Activated T-helper 17 cell treated with anti-CD3 and anti-CD28 coated beads, Interleukin-2, amount 50 U/mL, for 72 hours (primary cell): ENCODE measurements at regions not wholly inside any gene's neighbourhood (a gene's known extent, or its start where the extent isn't known, plus 50 kb on each side); places are given as distances from the start of the nearest gene placed in this dataset.
"Not testable (repeated sequence)": the region's sequence is repeated elsewhere in the genome, so short reads cannot be mapped to it uniquely, and the experiment has no call there.

Experiments
- ATAC-seq: fragments of 150-1000 bp; cut with Tn5 transposase; replicated peaks from 2 replicates; pipeline ENCODE4 v1.10.0; 2021; ENCODE audit warnings: mild to moderate bottlenecking, moderate library complexity
- H3K27ac Mint-ChIP-seq: one replicate; pipeline ENCODE4 v1.8.0; 2022; ENCODE audit warnings: mixed read lengths
- H3K27me3 Mint-ChIP-seq: one replicate; pipeline ENCODE4 v1.8.0; 2022; ENCODE audit warnings: mixed read lengths
- H3K36me3 Mint-ChIP-seq: one replicate; pipeline ENCODE4 v1.8.0; 2022; ENCODE audit warnings: low read depth, mild to moderate bottlenecking, mixed read lengths
- H3K4me1 Mint-ChIP-seq: one replicate; pipeline ENCODE4 v1.8.0; 2022; ENCODE audit warnings: mixed read lengths
- H3K4me3 Mint-ChIP-seq: one replicate; pipeline ENCODE4 v1.8.0; 2022; ENCODE audit warnings: mild to moderate bottlenecking, mixed read lengths
- H3K9me3 Mint-ChIP-seq: one replicate; pipeline ENCODE4 v1.8.0; 2022; ENCODE audit warnings: mixed read lengths

- Mint-ChIP-seq H3K27ac (no peak overlapping the region), H3K4me3 (no peak overlapping the region), H3K27me3 (no peaks in the 10 kb centered on the region), H3K36me3 (no peaks in the 10 kb centered on the region), H3K9me3 (no peaks in the 10 kb centered on the region), H3K4me1 (no peaks in the 10 kb centered on the region)
- no peak for ATAC-seq
Observed at GRCh38 chr12:93006471-93007208, 77.5 kb upstream of the EEA1 start.

GRCh38 chr12:93007544-93007943 is 78.4 kb upstream of the EEA1 start:
- Mint-ChIP-seq H3K4me1 (no peaks in the 10 kb centered on the region), H3K27me3 (no peaks in the 10 kb centered on the region), H3K36me3 (no peaks in the 10 kb centered on the region), H3K9me3 (no peaks in the 10 kb centered on the region), H3K4me3 (no peak overlapping the region), H3K27ac (no peak overlapping the region)
- no peak for ATAC-seq

- Mint-ChIP-seq H3K4me3 (no peak overlapping the region), H3K9me3 (no peaks in the 10 kb centered on the region), H3K27me3 (no peaks in the 10 kb centered on the region), H3K4me1 (no peaks in the 10 kb centered on the region), H3K27ac (no peak overlapping the region), H3K36me3 (no peaks in the 10 kb centered on the region)
- ATAC-seq: peak; percentile 63
Observed at GRCh38 chr12:93008044-93008778, 79.1 kb upstream of the EEA1 start.

GRCh38 chr12:93008880-93009279 is 79.8 kb upstream of the EEA1 start:
- not testable (repeated sequence) for H3K9me3 Mint-ChIP-seq, H3K27ac Mint-ChIP-seq, ATAC-seq, H3K36me3 Mint-ChIP-seq, H3K27me3 Mint-ChIP-seq, H3K4me1 Mint-ChIP-seq, H3K4me3 Mint-ChIP-seq

- H3K27me3 Mint-ChIP-seq: no peaks in the 10 kb centered on the region
- no peaks in the 10 kb centered on the region for H3K4me1 Mint-ChIP-seq
- H3K36me3 Mint-ChIP-seq: no peaks in the 10 kb centered on the region
- no peak overlapping the region for H3K4me3 Mint-ChIP-seq
- no peak overlapping the region for H3K27ac Mint-ChIP-seq
- ATAC-seq: no peak
- no peaks in the 10 kb centered on the region for H3K9me3 Mint-ChIP-seq
Observed at GRCh38 chr12:93009533-93009932, 80.4 kb upstream of the EEA1 start.

GRCh38 chr12:93010461-93010860 is 81.4 kb upstream of the EEA1 start:
- Mint-ChIP-seq H3K4me1 (no peaks in the 10 kb centered on the region), H3K36me3 (no peaks in the 10 kb centered on the region), H3K27me3 (no peaks in the 10 kb centered on the region), H3K9me3 (no peaks in the 10 kb centered on the region), H3K27ac (no peak overlapping the region), H3K4me3 (no peak overlapping the region)
- no peak for ATAC-seq

- no peaks in the 10 kb centered on the region for H3K27me3 Mint-ChIP-seq
Observed at GRCh38 chr12:93011100-93011499, 82.0 kb upstream of the EEA1 start.

GRCh38 chr12:93015871-93016751 is 87.0 kb upstream of the EEA1 start:
- no peak for ATAC-seq
- no peaks in the 10 kb centered on the region for H3K4me1 Mint-ChIP-seq
- H3K36me3 Mint-ChIP-seq: no peaks in the 10 kb centered on the region
- H3K9me3 Mint-ChIP-seq: no peaks in the 10 kb centered on the region
- no peaks in the 10 kb centered on the region for H3K27me3 Mint-ChIP-seq
- H3K4me3 Mint-ChIP-seq: no peak overlapping the region
- H3K27ac Mint-ChIP-seq: no peak overlapping the region

More at GRCh38 chr12:93011100-93011499, 82.0 kb upstream of the EEA1 start:
- Mint-ChIP-seq H3K27ac (no peak overlapping the region), H3K4me3 (no peak overlapping the region), H3K36me3 (no peaks in the 10 kb centered on the region), H3K4me1 (no peaks in the 10 kb centered on the region), H3K9me3 (no peaks in the 10 kb centered on the region)
- no peak for ATAC-seq

- no peaks in the 10 kb centered on the region for H3K9me3 Mint-ChIP-seq
- no peaks in the 10 kb centered on the region for H3K4me1 Mint-ChIP-seq
- H3K4me3 Mint-ChIP-seq: no peak overlapping the region
- no peaks in the 10 kb centered on the region for H3K27me3 Mint-ChIP-seq
- no peak overlapping the region for H3K27ac Mint-ChIP-seq
- H3K36me3 Mint-ChIP-seq: no peaks in the 10 kb centered on the region
- no peak for ATAC-seq
Observed at GRCh38 chr12:93016752-93017350, 87.8 kb upstream of the EEA1 start.

GRCh38 chr12:93018610-93019009 is 89.5 kb upstream of the EEA1 start:
- Mint-ChIP-seq H3K9me3 (no peaks in the 10 kb centered on the region), H3K27me3 (no peaks in the 10 kb centered on the region), H3K4me1 (no peaks in the 10 kb centered on the region), H3K4me3 (no peak overlapping the region), H3K36me3 (no peaks in the 10 kb centered on the region), H3K27ac (no peak overlapping the region)
- ATAC-seq: no peak

- Mint-ChIP-seq H3K4me3 (no peak overlapping the region), H3K36me3 (no peaks in the 10 kb centered on the region), H3K9me3 (no peaks in the 10 kb centered on the region), H3K27ac (no peak overlapping the region), H3K4me1 (no peaks in the 10 kb centered on the region), H3K27me3 (no peaks in the 10 kb centered on the region)
- no peak for ATAC-seq
Observed at GRCh38 chr12:93019212-93019927, 90.3 kb upstream of the EEA1 start.

GRCh38 chr12:93019975-93020630 is 91.0 kb upstream of the EEA1 start:
- Mint-ChIP-seq H3K27me3 (no peaks in the 10 kb centered on the region), H3K9me3 (no peaks in the 10 kb centered on the region), H3K36me3 (no peaks in the 10 kb centered on the region), H3K4me3 (no peak overlapping the region), H3K4me1 (no peaks in the 10 kb centered on the region), H3K27ac (no peak overlapping the region)
- ATAC-seq: no peak
